ENCODE measurements at regions not wholly inside any gene's neighbourhood (a gene's known extent, or its start where the extent isn't known, plus 50 kb on each side); places are given as distances from the start of the nearest gene placed in this dataset.

GRCh38 chr2:145049475-145049874, 529.6 kb upstream of the ZEB2 start:
- H3K9me3 ChIP-seq (ENCODE audit: control insufficient read depth in 1 of 2, insufficient read depth in 1 of 2, low read depth in 1 of 2, low read length in 2 of 2) = no peaks in the 10 kb centered on the region
- ChIA-PET POLR2A (interaction anchor here (0.9 kb wide), 1 partner anchor 189 kb away, joined by 5 read pairs; no protein-coding TSS in a partner anchor), CTCF (no interaction called here), RAD21 (ENCODE audit: low non-redundant PET in 1 of 2, low total read pairs in 2 of 2, uncharacterized antibody in 2 of 2, unreplicated experiment in 2 of 2) (no interaction called here)
- no peaks in the 10 kb centered on the region for H3K27me3 ChIP-seq (ENCODE audit: insufficient read depth, low read length)
- H4K20me1 ChIP-seq (ENCODE audit: insufficient read depth) = no peaks in the 10 kb centered on the region
- no peak overlapping the region for H3K27ac ChIP-seq (ENCODE audit: low read depth, low read length)
- no peaks in the 10 kb centered on the region for H3K9me2 ChIP-seq (ENCODE audit: insufficient read depth)
- H2AFZ ChIP-seq (ENCODE audit: low read depth, low read length, poor library complexity, severe bottlenecking) = no peak overlapping the region
- intact Hi-C loops (cut with micrococcal nuclease) = no loop called here
- TF ChIP-seq REST (IDR thresholded peaks at IDR 0.05; ENCODE audit: low read depth) = no peak
- no peak for TF ChIP-seq POLR2AphosphoS5 (IDR thresholded peaks at IDR 0.05; ENCODE audit: low read depth, low read length)
- no peak for TF ChIP-seq SRF (IDR thresholded peaks at IDR 0.05; ENCODE audit: low read depth)
- no peak for TF ChIP-seq FOSL1 (IDR thresholded peaks at IDR 0.05; ENCODE audit: low read depth)
- TF ChIP-seq CBX3 (IDR thresholded peaks at IDR 0.05; ENCODE audit: low read depth) = no peak
- no peak for TF ChIP-seq ZFX (IDR thresholded peaks at IDR 0.05)
- TF ChIP-seq YY1 (IDR thresholded peaks at IDR 0.05; ENCODE audit: extremely low read depth, insufficient replicate concordance, low read depth, low read length) = no peak
- TF ChIP-seq TCF7L2 (IDR thresholded peaks at IDR 0.05; ENCODE audit: borderline replicate concordance, extremely low read depth, insufficient read depth, insufficient read length) = no peak
- no peak for TF ChIP-seq EGR1 (IDR thresholded peaks at IDR 0.05; ENCODE audit: low read depth)
- TF ChIP-seq MAX (IDR thresholded peaks at IDR 0.05) = no peak
- TF ChIP-seq RAD21 (IDR thresholded peaks at IDR 0.05; ENCODE audit: low read depth) = no peak
- no peak for TF ChIP-seq CTCF (IDR thresholded peaks at IDR 0.05 in 2 of 3, conservative IDR thresholded peaks at IDR 0.05 in 1 of 3; ENCODE audit: borderline replicate concordance in 1 of 3, insufficient read depth in 1 of 3, low read depth in 2 of 3, low read length in 2 of 3)
- TF ChIP-seq ZBTB33 (IDR thresholded peaks at IDR 0.05; ENCODE audit: extremely low read depth, insufficient replicate concordance, low read length) = no peak
- TF ChIP-seq ATF3 (IDR thresholded peaks at IDR 0.05) = no peak
- TF ChIP-seq SIN3A (IDR thresholded peaks at IDR 0.05; ENCODE audit: low read depth) = no peak
- no peak for TF ChIP-seq POLR2A (IDR thresholded peaks at IDR 0.05; ENCODE audit: borderline replicate concordance, extremely low read depth, insufficient read depth, insufficient read length)
- TF ChIP-seq EZH2 (IDR thresholded peaks at IDR 0.05) = no peak
- TF ChIP-seq ZNF274 (IDR thresholded peaks at IDR 0.05; ENCODE audit: low read depth, low read length) = no peak
- no peak for TF ChIP-seq ELF1 (IDR thresholded peaks at IDR 0.05; ENCODE audit: borderline replicate concordance, low read depth)
- BruUV-seq (replicated peaks) = no TSS peak
- no peak overlapping the region for H3K4me3 ChIP-seq (replicated peaks in 1 of 2; ENCODE audit: low read depth in 1 of 2, low read length in 2 of 2)
- no peaks in the 10 kb centered on the region for H3K4me1 ChIP-seq (ENCODE audit: control insufficient read depth in 1 of 2, insufficient read depth in 2 of 2, low read length in 2 of 2)
- no peaks in the 10 kb centered on the region for H3K36me3 ChIP-seq (ENCODE audit: control insufficient read depth in 1 of 2, insufficient read depth in 2 of 2, low read length in 2 of 2)
- no peak overlapping the region for H3K4me2 ChIP-seq (ENCODE audit: low read length)
- no peaks in the 10 kb centered on the region for H3K79me2 ChIP-seq (ENCODE audit: insufficient read depth, low read length)
- DNase-seq (ENCODE audit: low read depth, low spot score) (no peak), ATAC-seq (no peak)
- H3K9ac ChIP-seq (ENCODE audit: low read length) = no peak overlapping the region
